Keratinocyte (primary cell): ENCODE measurements at regions not wholly inside any gene's neighbourhood (a gene's known extent, or its start where the extent isn't known, plus 50 kb on each side); places are given as distances from the start of the nearest gene placed in this dataset.

Experiments
- EZH2 ChIP-seq: IDR thresholded peaks from one replicate; pipeline ENCODE4 v1.6.1; 2012; ENCODE audit warnings: inconsistent platforms, mild to moderate bottlenecking, low read length, moderate library complexity
- TF ChIP-seq, protein P1 (sequence below), 3 experiments: IDR thresholded peaks in 1 of 3; conservative IDR thresholded peaks in 1 of 3; optimal IDR thresholded peaks in 1 of 3; 2 replicates in 2 of 3; 3 replicates in 1 of 3; pipeline versions ENCODE3 to v1.5.1; 2011; ENCODE audit warnings: low read length in 3 of 3, mild to moderate bottlenecking in 3 of 3, moderate library complexity in 2 of 3, control low read depth in 1 of 3, inconsistent platforms in 1 of 3; ENCODE audit not compliant: insufficient read depth in 2 of 3; ENCODE audit errors: extremely low read depth in 1 of 3

- TF ChIP-seq, protein P1, sequence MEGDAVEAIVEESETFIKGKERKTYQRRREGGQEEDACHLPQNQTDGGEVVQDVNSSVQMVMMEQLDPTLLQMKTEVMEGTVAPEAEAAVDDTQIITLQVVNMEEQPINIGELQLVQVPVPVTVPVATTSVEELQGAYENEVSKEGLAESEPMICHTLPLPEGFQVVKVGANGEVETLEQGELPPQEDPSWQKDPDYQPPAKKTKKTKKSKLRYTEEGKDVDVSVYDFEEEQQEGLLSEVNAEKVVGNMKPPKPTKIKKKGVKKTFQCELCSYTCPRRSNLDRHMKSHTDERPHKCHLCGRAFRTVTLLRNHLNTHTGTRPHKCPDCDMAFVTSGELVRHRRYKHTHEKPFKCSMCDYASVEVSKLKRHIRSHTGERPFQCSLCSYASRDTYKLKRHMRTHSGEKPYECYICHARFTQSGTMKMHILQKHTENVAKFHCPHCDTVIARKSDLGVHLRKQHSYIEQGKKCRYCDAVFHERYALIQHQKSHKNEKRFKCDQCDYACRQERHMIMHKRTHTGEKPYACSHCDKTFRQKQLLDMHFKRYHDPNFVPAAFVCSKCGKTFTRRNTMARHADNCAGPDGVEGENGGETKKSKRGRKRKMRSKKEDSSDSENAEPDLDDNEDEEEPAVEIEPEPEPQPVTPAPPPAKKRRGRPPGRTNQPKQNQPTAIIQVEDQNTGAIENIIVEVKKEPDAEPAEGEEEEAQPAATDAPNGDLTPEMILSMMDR (optimal IDR thresholded peaks at IDR 0.05 in 1 of 3, IDR thresholded peaks at IDR 0.05 in 1 of 3, conservative IDR thresholded peaks at IDR 0.05 in 1 of 3; ENCODE audit: extremely low read depth in 1 of 3, insufficient read depth in 2 of 3, low read length in 3 of 3), result no peak
- no peak for TF ChIP-seq EZH2
Measured at GRCh38 chr1:244183037-244183436, 132.0 kb downstream of the ZBTB18 start.
